ENCODE measurements at regions not wholly inside any gene's neighbourhood (a gene's known extent, or its start where the extent isn't known, plus 50 kb on each side); places are given as distances from the start of the nearest gene placed in this dataset.

- no peak for TF ChIP-seq POLR2AphosphoS5 (IDR thresholded peaks at IDR 0.05)
- no peak for TF ChIP-seq CTCF (IDR thresholded peaks at IDR 0.05)
- no peak for TF ChIP-seq POLR2A (IDR thresholded peaks at IDR 0.05)
Measured at GRCh38 chr2:220877491-220877890, 694.6 kb downstream of the EPHA4 start.

Measured in transverse colon (tissue), 4 donors.